Panc1 (cell line): ENCODE measurements at regions not wholly inside any gene's neighbourhood (a gene's known extent, or its start where the extent isn't known, plus 50 kb on each side); places are given as distances from the start of the nearest gene placed in this dataset.

Source experiments
- ATAC-seq: fragments of 200-7000 bp; cut with Tn5 transposase; 2 replicates; pipeline ENCODE4 v1.9.1; 2020; ENCODE audit warnings: mild to moderate bottlenecking, moderate library complexity
- BruUV-seq: library from RNA; stranded (reverse); fragments of 400-500 nt; replicated peaks from 2 replicates; lab custom pipeline; 2021; lab: Mats Ljungman, UMichigan
- CTCF ChIA-PET: fragments of 300-600 bp; sonication (Branson Sonifier 250); formaldehyde crosslinking; loops from one replicate; lab custom pipeline; 2022; ENCODE audit warnings: antibody characterized with exemption; lab: Charles Lee
- POLR2A ChIA-PET: fragments of 300-600 bp; sonication (Branson Sonifier 250); formaldehyde crosslinking; loops from one replicate; lab custom pipeline; 2022; ENCODE audit warnings: antibody characterized with exemption; lab: Charles Lee
- DNase-seq: peaks from one replicate; pipeline ENCODE4 v3.0.0-alpha.2; 2010; ENCODE audit warnings: low read depth, low spot score
- H3K27ac ChIP-seq: 2 replicates; pipeline ENCODE4 v1.5.1; 2011; ENCODE audit warnings: mild to moderate bottlenecking, low read length, inconsistent platforms
- H3K27me3 ChIP-seq: fragments of 200-500 bp; sonication (Bioruptor generic); 2 replicates; pipeline ENCODE4 v1.6.0; 2014; ENCODE audit warnings: low read length, inconsistent platforms; ENCODE audit not compliant: control insufficient read depth, insufficient read depth
- H3K36me3 ChIP-seq: fragments of 200-500 bp; sonication (Bioruptor generic); 2 replicates; pipeline ENCODE4 v1.5.1; 2014; ENCODE audit warnings: inconsistent platforms, mild to moderate bottlenecking, low read length, moderate library complexity; ENCODE audit not compliant: control insufficient read depth, insufficient read depth
- H3K4me1 ChIP-seq: 2 replicates; pipeline ENCODE4 v1.5.1; 2011; ENCODE audit warnings: inconsistent platforms, mild to moderate bottlenecking, low read length, moderate library complexity; ENCODE audit not compliant: control insufficient read depth, insufficient read depth
- H3K4me3 ChIP-seq, 2 experiments: 2 replicates each; pipeline ENCODE4 v1.5.1; 2011 to 2012; ENCODE audit warnings: low read depth in 2 of 2, low read length in 2 of 2, mild to moderate bottlenecking in 2 of 2, inconsistent platforms in 1 of 2, moderate library complexity in 1 of 2
- H3K9me3 ChIP-seq: fragments of 200-500 bp; sonication (Bioruptor generic); 2 replicates; pipeline ENCODE4 v1.5.1; 2014; ENCODE audit warnings: low read depth, mild to moderate bottlenecking, inconsistent platforms, low read length, moderate library complexity; ENCODE audit not compliant: control insufficient read depth, insufficient read depth
- CTCF ChIP-seq: fragments of 450-650 bp; IDR thresholded peaks from 2 replicates; pipeline ENCODE4 v1.5.1; 2017; ENCODE audit warnings: mild to moderate bottlenecking
- POLR2AphosphoS5 ChIP-seq: IDR thresholded peaks from 2 replicates; pipeline ENCODE4 v1.6.1; 2012; ENCODE audit warnings: mild to moderate bottlenecking, low read depth, low read length, moderate library complexity
- REST ChIP-seq, 2 experiments: IDR thresholded peaks; 2 replicates each; pipeline ENCODE4 v1.6.1; 2011 to 2012; ENCODE audit warnings: low read depth in 2 of 2, control low read depth in 1 of 2, low read length in 1 of 2, mild to moderate bottlenecking in 1 of 2, moderate library complexity in 1 of 2; ENCODE audit not compliant: insufficient read depth in 1 of 2
- SIN3A ChIP-seq: IDR thresholded peaks from 2 replicates; pipeline ENCODE4 v1.6.1; 2012; ENCODE audit warnings: low read depth, mild to moderate bottlenecking, low read length, moderate library complexity, borderline replicate concordance; ENCODE audit not compliant: insufficient read depth
- TCF7L2 ChIP-seq: IDR thresholded peaks from 2 replicates; pipeline ENCODE4 v1.6.1; 2011; ENCODE audit warnings: mild to moderate bottlenecking, low read depth, low read length, inconsistent platforms
- in situ Hi-C: cut with HindIII; loops from 2 replicates; pipeline ENCODE4 v1.10.0; 2016; ENCODE audit warnings: low sequenced_read_pairs, low pct_unique_long_range_greater_than_20kb
- intact Hi-C: fragments of 100-400 bp; cut with micrococcal nuclease; formaldehyde crosslinking; loops from one replicate; pipeline ENCODE4 v1.10.0; 2022; ENCODE audit not compliant: unreplicated experiment

- Histone ChIP-seq H3K27me3 (no peaks in the 10 kb centered on the region), H3K27ac (no peak overlapping the region), H3K4me1 (no peaks in the 10 kb centered on the region), H3K4me3 (no peak overlapping the region), H3K36me3 (no peaks in the 10 kb centered on the region), H3K9me3 (no peaks in the 10 kb centered on the region)
- ATAC-seq (no peak), DNase-seq (no peak)
- intact Hi-C loops (no loop called here), in situ Hi-C loops (no loop called here)
- ChIA-PET POLR2A (no interaction called here), CTCF (no interaction called here)
- TF ChIP-seq SIN3A, result no peak
- no peak for TF ChIP-seq POLR2AphosphoS5
- no TSS peak for BruUV-seq
These were observed 92.2 kb upstream of the IL33 start for GRCh38 chr9:6123416-6123815.

GRCh38 chr9:6121707-6122106 is 93.9 kb upstream of the IL33 start:
- no peak overlapping the region for H3K27ac ChIP-seq
- H3K9me3 ChIP-seq, result no peaks in the 10 kb centered on the region
- H3K36me3 ChIP-seq, result no peaks in the 10 kb centered on the region
- ATAC-seq (no peak), DNase-seq (no peak)
- POLR2A ChIA-PET, result no interaction called here
- in situ Hi-C loops, result no loop called here
- H3K4me3 ChIP-seq, result no peak overlapping the region
- TF ChIP-seq REST (IDR thresholded peaks at IDR 0.05; ENCODE audit: insufficient read depth in 1 of 2, low read depth in 2 of 2, low read length in 1 of 2), result no peak
- CTCF ChIA-PET, result no interaction called here
- H3K4me1 ChIP-seq, result no peaks in the 10 kb centered on the region
- H3K27me3 ChIP-seq, result no peaks in the 10 kb centered on the region
- intact Hi-C loops, result no loop called here
- BruUV-seq, result no TSS peak

- no peak for TF ChIP-seq SIN3A
- no peak for TF ChIP-seq REST (IDR thresholded peaks at IDR 0.05; ENCODE audit: insufficient read depth in 1 of 2, low read depth in 2 of 2, low read length in 1 of 2)
- TF ChIP-seq TCF7L2, result no peak
- no peak for TF ChIP-seq POLR2AphosphoS5
- TF ChIP-seq CTCF, result no peak
- H3K4me3 ChIP-seq, result no peak overlapping the region
- POLR2A ChIA-PET, result no interaction called here
- BruUV-seq, result no TSS peak
- H3K4me1 ChIP-seq, result no peaks in the 10 kb centered on the region
- no peaks in the 10 kb centered on the region for H3K36me3 ChIP-seq
- DNase-seq (no peak), ATAC-seq (no peak)
- CTCF ChIA-PET, result no interaction called here
- in situ Hi-C loops (no loop called here), intact Hi-C loops (no loop called here)
- no peaks in the 10 kb centered on the region for H3K9me3 ChIP-seq
- no peak overlapping the region for H3K27ac ChIP-seq
- no peaks in the 10 kb centered on the region for H3K27me3 ChIP-seq
These were observed 99.0 kb upstream of the RANBP6 start for GRCh38 chr9:6114424-6114823.
